DOHH2 (cell line): ENCODE measurements at regions not wholly inside any gene's neighbourhood (a gene's known extent, or its start where the extent isn't known, plus 50 kb on each side); places are given as distances from the start of the nearest gene placed in this dataset.

Experiments used
- EZH2phosphoT487 ChIP-seq: fragments of 200-600 bp; sonication (generic); IDR thresholded peaks from 2 replicates; pipeline ENCODE4 v1.6.1; 2017; ENCODE audit warnings: borderline replicate concordance, mild to moderate bottlenecking, antibody characterized with exemption, low read length, moderate library complexity, mixed read lengths
- TF ChIP-seq, protein P1 (sequence below): fragments of 200-600 bp; sonication (generic); IDR thresholded peaks from one replicate; pipeline ENCODE4 v1.5.1; 2014; ENCODE audit warnings: antibody characterized with exemption, mild to moderate bottlenecking, low read depth, low read length; ENCODE audit not compliant: poor library complexity, severe bottlenecking

DNA sequence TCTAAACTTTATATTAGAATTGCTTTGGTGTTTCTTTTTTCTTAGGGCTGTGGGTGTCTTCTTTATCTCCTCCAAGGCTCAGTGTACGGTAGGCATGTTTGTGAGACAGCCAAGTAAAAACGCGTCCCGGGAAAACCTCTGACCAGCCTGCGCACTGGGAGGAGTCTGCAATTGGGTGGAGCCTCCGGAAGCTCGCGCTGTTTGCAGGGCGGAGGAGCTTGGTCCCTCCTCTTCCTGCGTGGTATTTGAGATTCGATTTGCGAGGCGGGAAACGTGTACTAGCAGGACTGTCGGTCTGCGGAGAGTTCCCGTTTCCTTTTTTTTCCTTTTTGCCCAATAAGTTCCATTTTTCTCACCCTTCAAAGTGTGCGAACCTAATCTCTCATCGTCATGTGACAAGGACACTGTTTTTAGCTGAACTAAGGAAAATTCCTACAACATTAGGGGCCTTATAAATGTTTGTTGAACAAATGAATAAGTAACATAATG lies 182.1 kb upstream of the OTX2 start:
- TF ChIP-seq, protein P1, sequence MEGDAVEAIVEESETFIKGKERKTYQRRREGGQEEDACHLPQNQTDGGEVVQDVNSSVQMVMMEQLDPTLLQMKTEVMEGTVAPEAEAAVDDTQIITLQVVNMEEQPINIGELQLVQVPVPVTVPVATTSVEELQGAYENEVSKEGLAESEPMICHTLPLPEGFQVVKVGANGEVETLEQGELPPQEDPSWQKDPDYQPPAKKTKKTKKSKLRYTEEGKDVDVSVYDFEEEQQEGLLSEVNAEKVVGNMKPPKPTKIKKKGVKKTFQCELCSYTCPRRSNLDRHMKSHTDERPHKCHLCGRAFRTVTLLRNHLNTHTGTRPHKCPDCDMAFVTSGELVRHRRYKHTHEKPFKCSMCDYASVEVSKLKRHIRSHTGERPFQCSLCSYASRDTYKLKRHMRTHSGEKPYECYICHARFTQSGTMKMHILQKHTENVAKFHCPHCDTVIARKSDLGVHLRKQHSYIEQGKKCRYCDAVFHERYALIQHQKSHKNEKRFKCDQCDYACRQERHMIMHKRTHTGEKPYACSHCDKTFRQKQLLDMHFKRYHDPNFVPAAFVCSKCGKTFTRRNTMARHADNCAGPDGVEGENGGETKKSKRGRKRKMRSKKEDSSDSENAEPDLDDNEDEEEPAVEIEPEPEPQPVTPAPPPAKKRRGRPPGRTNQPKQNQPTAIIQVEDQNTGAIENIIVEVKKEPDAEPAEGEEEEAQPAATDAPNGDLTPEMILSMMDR, result no peak
- TF ChIP-seq EZH2phosphoT487, result no peak
